ENCODE measurements at regions not wholly inside any gene's neighbourhood (a gene's known extent, or its start where the extent isn't known, plus 50 kb on each side); places are given as distances from the start of the nearest gene placed in this dataset.

- no peak for TF ChIP-seq POLR2A (IDR thresholded peaks at IDR 0.05)
- TF ChIP-seq CTCF (IDR thresholded peaks at IDR 0.05) = no peak
- Histone ChIP-seq H3K36me3 (replicated peaks in 1 of 2) (no peaks in the 10 kb centered on the region), H3K27me3 (no peaks in the 10 kb centered on the region), H3K4me3 (no peak overlapping the region), H3K27ac (no peak overlapping the region), H3K4me1 (replicated peaks in 1 of 2) (no peaks in the 10 kb centered on the region), H3K9me3 (replicated peaks in 1 of 3) (no peaks in the 10 kb centered on the region)
- DNase-seq = no peak
- WGBS, 4 donors = 92 to 94% (median 93%) methylated on average over 4 of the region's 4 CpGs
- intact Hi-C loops (cut with DNase I) = no loop called here
Measured at GRCh38 chr10:60466267-60467201, 76.9 kb upstream of the ANK3 start.

GRCh38 chr10:60465801-60466200, 76.1 kb upstream of the ANK3 start:
- no peaks in the 10 kb centered on the region for H3K9me3 ChIP-seq (replicated peaks in 1 of 3)
- no peak for DNase-seq
- no peak overlapping the region for H3K4me3 ChIP-seq
- 49 to 72% (median 64%) methylated on average over 2 of the region's 2 CpGs for WGBS, 4 donors
- intact Hi-C loops (cut with DNase I) = no loop called here
- no peaks in the 10 kb centered on the region for H3K4me1 ChIP-seq (replicated peaks in 1 of 2)
- H3K27ac ChIP-seq = no peak overlapping the region
- TF ChIP-seq CTCF (IDR thresholded peaks at IDR 0.05) = no peak
- no peak for TF ChIP-seq POLR2A (IDR thresholded peaks at IDR 0.05)
- no peaks in the 10 kb centered on the region for H3K27me3 ChIP-seq
- H3K36me3 ChIP-seq (replicated peaks in 1 of 2) = no peaks in the 10 kb centered on the region

DNA sequence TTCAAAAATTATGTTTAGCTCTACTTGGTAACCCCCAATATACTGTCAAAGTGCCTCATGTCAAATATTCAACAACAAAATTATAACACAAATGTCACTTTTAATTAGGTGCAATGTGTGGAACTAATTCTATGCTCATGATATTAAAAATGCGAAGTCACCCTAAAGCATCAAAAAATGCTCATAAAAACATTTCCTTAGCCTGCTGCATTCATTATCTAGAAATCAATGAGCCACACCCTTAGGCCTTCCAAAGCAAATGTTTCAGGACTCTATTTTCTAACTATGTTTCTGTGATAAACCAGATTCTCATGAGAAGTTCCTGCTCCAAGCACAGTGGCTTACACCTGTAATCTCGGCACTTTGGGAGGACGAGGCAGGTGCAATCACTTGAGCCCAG, 75.0 kb upstream of the ANK3 start:
- 88 to 99% (median 94%) methylated on average over 3 of the region's 3 CpGs for WGBS, 4 donors
- intact Hi-C loops (cut with DNase I) = no loop called here
- Histone ChIP-seq H3K9me3 (replicated peaks in 1 of 3) (no peaks in the 10 kb centered on the region), H3K36me3 (replicated peaks in 1 of 2) (no peaks in the 10 kb centered on the region), H3K4me3 (no peak overlapping the region), H3K27ac (no peak overlapping the region), H3K27me3 (no peaks in the 10 kb centered on the region), H3K4me1 (replicated peaks in 1 of 2) (no peaks in the 10 kb centered on the region)
- TF ChIP-seq POLR2A (IDR thresholded peaks at IDR 0.05) (no peak), CTCF (IDR thresholded peaks at IDR 0.05) (no peak)
- no peak for DNase-seq

DNA sequence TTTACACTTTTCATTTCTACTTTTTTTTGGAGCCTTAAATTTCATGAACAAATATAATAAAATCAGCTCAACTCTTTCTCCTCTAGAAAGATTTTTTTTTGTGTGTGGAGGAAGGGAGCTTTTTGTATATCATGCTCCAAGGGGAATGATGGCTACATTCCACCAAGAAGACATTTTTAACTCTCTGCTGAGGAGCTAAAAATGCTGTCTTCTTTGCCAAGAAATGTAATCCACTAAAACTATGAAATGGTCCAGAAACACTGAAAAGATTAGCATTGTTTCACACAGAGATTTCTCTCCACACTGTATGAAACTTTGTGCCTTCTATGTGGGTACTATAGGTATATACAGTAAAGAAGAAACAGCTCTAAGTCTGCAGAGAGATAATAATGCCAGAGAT, 74.1 kb upstream of the ANK3 start:
- Histone ChIP-seq H3K36me3 (replicated peaks in 1 of 2) (no peaks in the 10 kb centered on the region), H3K9me3 (replicated peaks in 1 of 3) (no peaks in the 10 kb centered on the region), H3K27me3 (no peaks in the 10 kb centered on the region), H3K4me3 (no peak overlapping the region), H3K27ac (no peak overlapping the region), H3K4me1 (replicated peaks in 1 of 2) (no peaks in the 10 kb centered on the region)
- TF ChIP-seq CTCF (IDR thresholded peaks at IDR 0.05) = no peak
- TF ChIP-seq POLR2A (IDR thresholded peaks at IDR 0.05) = no peak
- DNase-seq = no peak
- intact Hi-C loops (cut with DNase I) = no loop called here

Data from adrenal gland (tissue), 9 donors.